Activated naive CD4-positive, alpha-beta T cell treated with anti-CD3 and anti-CD28 coated beads, Interleukin-2, amount 10 ng/mL, durations not matched to agents 7 days and 5 days (primary cell): ENCODE measurements at regions not wholly inside any gene's neighbourhood (a gene's known extent, or its start where the extent isn't known, plus 50 kb on each side); places are given as distances from the start of the nearest gene placed in this dataset.
"Not testable (repeated sequence)": the region's sequence is repeated elsewhere in the genome, so short reads cannot be mapped to it uniquely, and the experiment has no call there.

ENCODE experiments used
- CTCF ChIA-PET: fragments of 350-600 bp; sonication (Branson Sonifier 250); formaldehyde crosslinking; loops from one replicate; lab custom pipeline; 2021; ENCODE audit warnings: antibody characterized with exemption; lab: Charles Lee
- DNase-seq: peaks from one replicate; pipeline ENCODE4 v3.0.0-alpha.2; 2020
- H3K27ac Mint-ChIP-seq: one replicate; pipeline ENCODE4 v1.8.0; 2021; ENCODE audit warnings: mild to moderate bottlenecking, moderate library complexity, mixed read lengths
- H3K27me3 Mint-ChIP-seq: one replicate; pipeline ENCODE4 v1.8.0; 2021; ENCODE audit warnings: mild to moderate bottlenecking, mixed read lengths
- H3K36me3 Mint-ChIP-seq: one replicate; pipeline ENCODE4 v1.8.0; 2021; ENCODE audit warnings: mixed read lengths
- H3K4me1 Mint-ChIP-seq: one replicate; pipeline ENCODE4 v1.8.0; 2021; ENCODE audit warnings: mixed read lengths
- H3K4me3 Mint-ChIP-seq: one replicate; pipeline ENCODE4 v1.8.0; 2021; ENCODE audit warnings: mild to moderate bottlenecking, moderate library complexity, mixed read lengths
- H3K9me3 Mint-ChIP-seq: one replicate; pipeline ENCODE4 v1.8.0; 2021; ENCODE audit warnings: mixed read lengths

GRCh38 chr6:74888741-74889140, 317.1 kb downstream of the COL12A1 start:
- H3K27me3 Mint-ChIP-seq, H3K4me3 Mint-ChIP-seq, H3K36me3 Mint-ChIP-seq, CTCF ChIA-PET, H3K27ac Mint-ChIP-seq, H3K4me1 Mint-ChIP-seq, DNase-seq: not testable (repeated sequence)
- H3K9me3 Mint-ChIP-seq, result peaks cover 12% of the 10 kb centered on the region

DNA sequence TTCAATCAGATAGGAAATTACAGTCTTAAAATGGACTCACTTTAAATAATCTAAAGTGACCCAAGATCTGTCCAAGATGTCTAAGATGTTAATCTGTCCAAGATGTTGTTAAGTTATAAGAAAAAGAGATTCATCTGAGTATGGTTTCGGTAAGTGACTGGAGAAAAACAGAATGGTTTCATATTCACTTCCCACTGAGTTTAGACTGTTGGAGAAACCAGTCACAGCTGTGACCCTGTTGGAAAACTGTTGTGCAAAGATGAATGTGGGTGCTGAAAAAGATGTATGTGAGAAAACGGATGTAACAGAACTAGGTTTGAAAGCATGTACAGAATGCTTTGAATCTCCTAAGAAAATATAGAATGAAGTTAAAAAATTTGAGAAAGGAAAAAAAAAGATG, 325.9 kb downstream of the COL12A1 start:
- Mint-ChIP-seq H3K27me3 (no peaks in the 10 kb centered on the region), H3K27ac (no peak overlapping the region)

GRCh38 chr6:74879234-74879633, 326.6 kb downstream of the COL12A1 start:
- Mint-ChIP-seq H3K36me3 (no peaks in the 10 kb centered on the region), H3K27ac (no peak overlapping the region), H3K4me3 (no peak overlapping the region), H3K4me1 (no peaks in the 10 kb centered on the region), H3K27me3 (no peaks in the 10 kb centered on the region), H3K9me3 (peaks cover 13% of the 10 kb centered on the region)
- DNase-seq, result no peak
- CTCF ChIA-PET, result no interaction called here

More for the DNA sequence above, 325.9 kb downstream of the COL12A1 start:
- DNase-seq, result no peak
- CTCF ChIA-PET, result no interaction called here
- Mint-ChIP-seq H3K4me1 (no peaks in the 10 kb centered on the region), H3K9me3 (peaks cover 13% of the 10 kb centered on the region), H3K4me3 (no peak overlapping the region), H3K36me3 (no peaks in the 10 kb centered on the region)

GRCh38 chr6:74875193-74875592, 330.7 kb downstream of the COL12A1 start:
- no peak overlapping the region for H3K27ac Mint-ChIP-seq
- H3K27me3 Mint-ChIP-seq, result no peaks in the 10 kb centered on the region
- H3K36me3 Mint-ChIP-seq, result no peaks in the 10 kb centered on the region
- peaks cover 7% of the 10 kb centered on the region for H3K9me3 Mint-ChIP-seq
- no peak overlapping the region for H3K4me3 Mint-ChIP-seq
- DNase-seq, result no peak
- H3K4me1 Mint-ChIP-seq, result no peaks in the 10 kb centered on the region
- CTCF ChIA-PET, result no interaction called here

GRCh38 chr6:74872754-74873476, 332.9 kb downstream of the COL12A1 start:
- H3K27ac Mint-ChIP-seq, result no peak overlapping the region
- no peaks in the 10 kb centered on the region for H3K36me3 Mint-ChIP-seq
- no peak for DNase-seq
- no peak overlapping the region for H3K4me3 Mint-ChIP-seq
- no peaks in the 10 kb centered on the region for H3K27me3 Mint-ChIP-seq
- H3K9me3 Mint-ChIP-seq, result peaks cover 2% of the 10 kb centered on the region
- CTCF ChIA-PET, result no interaction called here
- H3K4me1 Mint-ChIP-seq, result no peaks in the 10 kb centered on the region

- H3K4me1 Mint-ChIP-seq, result no peaks in the 10 kb centered on the region
- H3K4me3 Mint-ChIP-seq, result no peak overlapping the region
- no peaks in the 10 kb centered on the region for H3K27me3 Mint-ChIP-seq
- no peak overlapping the region for H3K27ac Mint-ChIP-seq
- DNase-seq, result no peak
- peaks cover 2% of the 10 kb centered on the region for H3K9me3 Mint-ChIP-seq
- CTCF ChIA-PET, result no interaction called here
- no peaks in the 10 kb centered on the region for H3K36me3 Mint-ChIP-seq
These were observed 334.1 kb downstream of the COL12A1 start for GRCh38 chr6:74871757-74872156.

DNA sequence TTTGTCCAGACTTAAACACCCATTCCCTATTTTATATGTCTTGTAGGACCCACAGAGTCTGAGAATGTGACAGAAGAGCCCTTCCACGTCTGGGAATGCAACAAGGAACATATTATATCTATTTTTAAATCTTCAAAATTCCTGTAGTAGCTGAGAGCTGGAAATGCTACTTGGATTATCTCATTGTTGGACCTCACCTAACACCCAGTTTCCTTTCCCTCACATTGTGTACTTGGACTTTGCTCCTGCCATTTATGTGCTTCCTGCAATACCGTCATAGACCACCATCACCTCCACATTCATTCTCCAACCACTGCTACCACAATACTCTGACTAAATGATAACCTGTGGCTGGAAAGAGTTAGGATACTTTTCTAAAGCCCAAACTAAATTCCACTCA, 335.4 kb downstream of the COL12A1 start:
- Mint-ChIP-seq H3K36me3 (no peaks in the 10 kb centered on the region), H3K4me1 (no peaks in the 10 kb centered on the region), H3K4me3 (no peak overlapping the region), H3K27me3 (no peaks in the 10 kb centered on the region), H3K9me3 (peaks cover 2% of the 10 kb centered on the region), H3K27ac (no peak overlapping the region)
- no peak for DNase-seq
- CTCF ChIA-PET, result no interaction called here

DNA sequence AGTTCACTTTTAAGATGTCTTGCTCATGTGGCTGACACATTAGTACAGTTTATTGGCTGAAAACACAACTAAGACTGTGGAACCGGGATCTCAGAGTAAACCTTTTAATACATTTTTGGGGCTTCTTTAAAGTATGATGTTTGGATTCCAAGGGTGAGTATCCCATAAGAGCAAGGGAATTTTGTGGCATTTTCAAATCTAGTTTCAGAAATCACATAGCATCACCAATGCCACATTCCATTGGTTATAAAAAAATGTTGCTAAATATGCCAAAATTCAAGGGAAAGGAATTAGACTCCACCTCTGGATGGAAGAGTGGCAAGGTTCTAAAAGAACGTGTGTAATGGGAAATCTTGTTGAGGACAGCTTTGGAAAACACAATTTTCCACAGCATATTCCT, 338.6 kb downstream of the COL12A1 start:
- CTCF ChIA-PET, result no interaction called here
- no peaks in the 10 kb centered on the region for H3K36me3 Mint-ChIP-seq
- H3K4me3 Mint-ChIP-seq, result no peak overlapping the region
- H3K4me1 Mint-ChIP-seq, result no peaks in the 10 kb centered on the region
- H3K9me3 Mint-ChIP-seq, result peaks cover 2% of the 10 kb centered on the region
- no peaks in the 10 kb centered on the region for H3K27me3 Mint-ChIP-seq
- no peak for DNase-seq
- no peak overlapping the region for H3K27ac Mint-ChIP-seq

DNA sequence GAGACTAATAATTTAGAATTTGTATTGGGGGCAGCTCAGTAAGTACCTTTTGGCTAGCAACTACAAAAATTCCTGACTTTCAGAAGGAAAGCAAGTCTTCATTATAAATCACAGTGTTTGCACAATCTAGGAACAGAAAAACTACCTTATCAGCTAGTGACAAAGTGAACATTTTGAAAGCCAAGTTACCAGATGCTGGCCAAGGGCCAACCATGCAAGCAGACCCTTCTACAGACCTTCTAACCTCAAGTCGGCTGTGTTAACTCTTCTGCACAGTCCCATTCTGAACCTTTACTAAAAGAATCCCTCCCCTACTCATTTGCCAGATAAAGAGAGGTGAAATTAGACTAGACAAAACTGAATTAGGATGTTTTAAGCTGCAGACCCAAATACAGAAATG, 341.9 kb downstream of the COL12A1 start:
- Mint-ChIP-seq H3K4me3 (no peak overlapping the region), H3K27me3 (no peaks in the 10 kb centered on the region), H3K36me3 (no peaks in the 10 kb centered on the region), H3K4me1 (no peaks in the 10 kb centered on the region), H3K9me3 (no peaks in the 10 kb centered on the region), H3K27ac (no peak overlapping the region)
- DNase-seq, result no peak
- CTCF ChIA-PET, result no interaction called here

DNA sequence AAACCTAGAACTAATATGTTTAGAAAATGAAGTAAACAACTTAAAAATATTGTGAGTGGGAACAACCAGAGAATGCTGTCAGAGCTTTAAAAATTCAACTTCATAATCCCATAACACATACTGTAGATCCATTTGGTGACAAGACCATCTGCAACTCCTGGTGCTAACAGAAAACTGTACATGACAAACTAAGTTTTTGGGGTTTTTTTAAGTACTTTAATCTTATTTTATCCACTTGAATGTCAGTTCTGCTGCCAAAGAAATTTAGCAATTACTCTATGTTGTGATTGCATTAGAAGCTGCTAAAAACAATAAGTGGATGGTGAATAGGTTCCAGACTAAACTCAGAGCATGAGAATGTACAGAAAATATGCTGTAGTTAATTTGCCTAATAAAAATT, 345.4 kb downstream of the COL12A1 start:
- no peaks in the 10 kb centered on the region for H3K36me3 Mint-ChIP-seq
- H3K27ac Mint-ChIP-seq, result no peak overlapping the region
- no peaks in the 10 kb centered on the region for H3K9me3 Mint-ChIP-seq
- DNase-seq, result no peak
- H3K27me3 Mint-ChIP-seq, result no peaks in the 10 kb centered on the region
- H3K4me3 Mint-ChIP-seq, result no peak overlapping the region
- CTCF ChIA-PET, result no interaction called here
- no peaks in the 10 kb centered on the region for H3K4me1 Mint-ChIP-seq

DNA sequence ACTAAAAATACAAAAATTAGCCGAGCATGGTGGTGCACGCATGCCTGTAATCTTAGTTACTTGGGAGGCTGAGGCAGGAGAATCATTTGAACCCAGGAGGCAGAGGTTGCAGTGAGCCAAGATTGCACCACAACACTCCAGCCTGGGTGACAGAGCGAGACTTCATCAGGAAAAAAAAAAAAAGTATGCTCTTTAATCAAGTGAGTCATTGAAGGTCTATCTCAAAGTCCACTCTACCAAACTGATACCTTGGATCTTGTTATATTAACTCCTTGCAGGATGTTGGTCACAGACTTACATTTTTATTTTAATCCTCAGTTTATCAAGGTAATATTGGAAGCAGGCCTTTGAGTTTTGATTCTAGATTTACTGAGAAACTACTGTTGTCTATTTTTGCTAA, 348.7 kb downstream of the COL12A1 start:
- H3K9me3 Mint-ChIP-seq, result no peaks in the 10 kb centered on the region
- CTCF ChIA-PET, result no interaction called here
- H3K4me3 Mint-ChIP-seq, result no peak overlapping the region
- H3K36me3 Mint-ChIP-seq, result no peaks in the 10 kb centered on the region
- no peaks in the 10 kb centered on the region for H3K4me1 Mint-ChIP-seq
- no peaks in the 10 kb centered on the region for H3K27me3 Mint-ChIP-seq
- no peak overlapping the region for H3K27ac Mint-ChIP-seq
- no peak for DNase-seq

- Mint-ChIP-seq H3K4me1 (no peaks in the 10 kb centered on the region), H3K4me3 (no peak overlapping the region), H3K27me3 (no peaks in the 10 kb centered on the region), H3K27ac (no peak overlapping the region), H3K36me3 (no peaks in the 10 kb centered on the region), H3K9me3 (peaks cover 2% of the 10 kb centered on the region)
- no peak for DNase-seq
- CTCF ChIA-PET, result no interaction called here
These were observed 351.9 kb downstream of the COL12A1 start for GRCh38 chr6:74853991-74854390.

DNA sequence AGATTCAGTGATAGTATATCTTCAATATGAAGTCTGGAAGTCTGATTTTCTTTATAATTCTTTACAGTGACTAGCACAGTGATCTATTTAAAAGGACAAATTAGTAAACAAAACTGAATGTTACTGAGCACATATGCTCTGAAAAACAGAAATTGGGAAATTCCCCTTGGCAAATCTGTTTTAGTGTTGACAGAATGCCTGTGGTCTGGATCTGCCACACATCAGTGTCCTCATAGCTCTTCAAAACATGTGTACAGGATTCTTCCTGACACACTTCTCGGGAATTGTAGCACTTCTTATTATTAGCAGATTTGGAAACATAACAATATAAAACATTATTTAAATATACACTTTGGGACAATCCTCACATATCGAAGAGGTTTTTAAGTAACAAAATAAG, 354.3 kb downstream of the COL12A1 start:
- Mint-ChIP-seq H3K36me3 (no peaks in the 10 kb centered on the region), H3K4me1 (no peaks in the 10 kb centered on the region), H3K4me3 (no peak overlapping the region), H3K9me3 (peaks cover 2% of the 10 kb centered on the region), H3K27ac (no peak overlapping the region), H3K27me3 (no peaks in the 10 kb centered on the region)
- CTCF ChIA-PET, result no interaction called here
- no peak for DNase-seq

DNA sequence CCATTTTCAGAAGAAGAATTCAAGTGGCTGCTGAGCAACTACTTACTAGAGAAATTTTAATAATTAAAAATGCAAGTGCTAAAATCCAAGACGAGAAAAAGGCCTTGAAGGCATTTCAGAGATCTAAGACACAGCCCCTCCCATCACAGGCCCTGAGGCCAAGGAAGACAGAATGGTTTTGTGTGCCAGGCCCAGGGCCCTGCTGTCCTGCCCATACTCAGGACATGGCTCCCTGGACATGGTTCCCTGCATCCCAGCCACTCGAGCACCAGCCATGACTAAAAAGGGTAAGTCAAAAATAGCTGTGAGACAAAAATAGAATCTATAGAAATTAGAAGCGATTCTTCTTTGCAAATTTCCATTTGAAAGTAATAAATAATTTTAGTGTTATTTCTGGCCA, 364.9 kb downstream of the COL12A1 start:
- Mint-ChIP-seq H3K27me3 (no peaks in the 10 kb centered on the region), H3K9me3 (peaks cover 3% of the 10 kb centered on the region), H3K27ac (no peak overlapping the region), H3K36me3 (no peaks in the 10 kb centered on the region), H3K4me3 (no peak overlapping the region), H3K4me1 (no peaks in the 10 kb centered on the region)
- no peak for DNase-seq
- CTCF ChIA-PET, result no interaction called here

GRCh38 chr6:74834967-74835366, 370.9 kb downstream of the COL12A1 start:
- no peak overlapping the region for H3K4me3 Mint-ChIP-seq
- DNase-seq, result no peak
- no peaks in the 10 kb centered on the region for H3K4me1 Mint-ChIP-seq
- no peaks in the 10 kb centered on the region for H3K36me3 Mint-ChIP-seq
- CTCF ChIA-PET, result no interaction called here
- no peaks in the 10 kb centered on the region for H3K9me3 Mint-ChIP-seq
- H3K27ac Mint-ChIP-seq, result no peak overlapping the region
- H3K27me3 Mint-ChIP-seq, result no peaks in the 10 kb centered on the region

GRCh38 chr6:74826263-74826662, 379.6 kb downstream of the COL12A1 start:
- H3K9me3 Mint-ChIP-seq, result peaks cover 2% of the 10 kb centered on the region
- H3K27ac Mint-ChIP-seq, result no peak overlapping the region
- H3K4me1 Mint-ChIP-seq, result no peaks in the 10 kb centered on the region
- no peaks in the 10 kb centered on the region for H3K27me3 Mint-ChIP-seq
- no peak for DNase-seq
- H3K36me3 Mint-ChIP-seq, result no peaks in the 10 kb centered on the region
- CTCF ChIA-PET, result no interaction called here
- H3K4me3 Mint-ChIP-seq, result no peak overlapping the region
